ENCODE measurements at regions not wholly inside any gene's neighbourhood (a gene's known extent, or its start where the extent isn't known, plus 50 kb on each side); places are given as distances from the start of the nearest gene placed in this dataset.

DNA sequence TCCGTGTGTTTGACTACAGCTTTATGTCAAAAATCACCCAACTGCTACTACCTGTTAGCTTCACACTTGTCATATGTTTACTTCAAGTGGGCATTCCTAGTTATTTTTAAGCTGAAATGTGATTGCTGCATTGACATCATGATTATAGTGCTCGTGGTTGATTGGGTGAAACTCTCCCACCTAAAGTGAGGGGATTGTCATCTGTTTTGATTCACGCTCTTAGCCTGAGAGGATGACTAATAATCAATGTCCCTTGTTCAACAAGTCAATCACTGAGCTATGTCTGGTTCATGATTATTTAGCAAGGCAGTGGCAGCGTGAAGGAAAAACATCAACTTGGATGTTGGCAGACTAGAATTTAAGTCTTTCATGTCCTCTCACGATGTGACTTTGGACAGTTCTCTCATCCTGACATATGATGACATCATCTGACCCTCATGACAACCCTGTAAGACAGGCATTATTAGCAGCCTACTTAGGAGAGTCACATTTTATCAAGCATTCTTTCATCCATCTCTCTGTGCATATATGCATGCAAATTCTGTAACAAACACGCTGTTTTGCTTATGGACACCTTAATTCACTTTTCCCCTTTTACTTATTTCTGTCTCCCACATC lies 352.6 kb upstream of the ZMIZ1 start:
- no peak for ATAC-seq
- H3K9me3 ChIP-seq, result no peaks in the 10 kb centered on the region
- H3K27ac ChIP-seq, result no peak overlapping the region
- no peak for DNase-seq
- no peaks in the 10 kb centered on the region for H3K36me3 ChIP-seq
- no peak for TF ChIP-seq CTCF (IDR thresholded peaks at IDR 0.05)
- intact Hi-C loops (cut with DNase I), result no loop called here
- no peaks in the 10 kb centered on the region for H3K27me3 ChIP-seq
- H3K4me3 ChIP-seq, result no peak overlapping the region
- H3K4me1 ChIP-seq, result no peaks in the 10 kb centered on the region

- TF ChIP-seq CTCF (IDR thresholded peaks at IDR 0.05), result no peak
- no peaks in the 10 kb centered on the region for H3K36me3 ChIP-seq
- no peak overlapping the region for H3K27ac ChIP-seq
- no peaks in the 10 kb centered on the region for H3K4me1 ChIP-seq
- no peaks in the 10 kb centered on the region for H3K27me3 ChIP-seq
- no peak overlapping the region for H3K4me3 ChIP-seq
- DNase-seq (no peak), ATAC-seq (no peak)
- intact Hi-C loops (cut with DNase I), result no loop called here
- H3K9me3 ChIP-seq, result no peaks in the 10 kb centered on the region
Measured at GRCh38 chr10:78717200-78717599, 351.6 kb upstream of the ZMIZ1 start.

DNA sequence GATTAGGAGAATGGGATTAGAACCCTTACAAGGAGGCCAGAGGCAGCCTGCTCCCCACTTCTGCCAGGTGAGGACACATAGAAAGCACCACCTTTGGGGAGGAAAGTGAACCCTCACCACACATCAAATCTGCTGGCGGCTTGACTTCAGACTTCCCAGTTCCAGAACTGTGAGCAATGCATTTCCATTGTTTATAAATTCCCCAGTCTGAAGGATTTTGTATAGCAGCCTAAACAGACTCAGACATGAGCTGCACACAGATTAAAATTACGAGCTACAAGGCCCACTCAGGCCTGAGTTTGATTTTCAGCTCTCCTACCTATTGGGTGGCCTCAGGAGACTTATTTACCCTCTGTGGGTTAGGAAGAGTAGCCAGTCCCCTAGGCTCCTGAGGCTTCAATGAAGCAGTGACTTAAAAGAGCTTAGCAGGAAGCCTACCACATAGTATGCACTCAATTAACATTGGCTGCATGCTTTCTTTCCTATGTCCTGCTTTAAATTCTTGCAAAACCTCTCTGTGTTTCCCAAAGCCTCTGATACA lies 350.7 kb upstream of the ZMIZ1 start:
- Histone ChIP-seq H3K27me3 (no peaks in the 10 kb centered on the region), H3K4me3 (no peak overlapping the region), H3K36me3 (no peaks in the 10 kb centered on the region), H3K27ac (no peak overlapping the region), H3K4me1 (no peaks in the 10 kb centered on the region), H3K9me3 (no peaks in the 10 kb centered on the region)
- no peak for ATAC-seq
- DNase-seq, result no peak
- intact Hi-C loops (cut with DNase I), result no loop called here
- TF ChIP-seq CTCF (IDR thresholded peaks at IDR 0.05), result no peak

GRCh38 chr10:78719276-78719675 lies 349.5 kb upstream of the ZMIZ1 start:
- H3K4me1 ChIP-seq, result no peaks in the 10 kb centered on the region
- intact Hi-C loops (cut with DNase I), result no loop called here
- no peak overlapping the region for H3K27ac ChIP-seq
- no peaks in the 10 kb centered on the region for H3K36me3 ChIP-seq
- H3K27me3 ChIP-seq, result no peaks in the 10 kb centered on the region
- no peak for TF ChIP-seq CTCF (IDR thresholded peaks at IDR 0.05)
- no peak for DNase-seq
- H3K9me3 ChIP-seq, result no peaks in the 10 kb centered on the region
- no peak overlapping the region for H3K4me3 ChIP-seq
- no peak for ATAC-seq

- intact Hi-C loops (cut with DNase I), result no loop called here
- no peak for DNase-seq
Measured at GRCh38 chr10:78720091-78720490, 348.7 kb upstream of the ZMIZ1 start.

More at GRCh38 chr10:78720091-78720490, 348.7 kb upstream of the ZMIZ1 start:
- no peak for ATAC-seq
- Histone ChIP-seq H3K27me3 (no peaks in the 10 kb centered on the region), H3K9me3 (no peaks in the 10 kb centered on the region), H3K36me3 (no peaks in the 10 kb centered on the region), H3K27ac (no peak overlapping the region), H3K4me1 (no peaks in the 10 kb centered on the region), H3K4me3 (no peak overlapping the region)
- no peak for TF ChIP-seq CTCF (IDR thresholded peaks at IDR 0.05)

Measured in left lung (tissue), 4 donors.